Liver (tissue), 8 donors: ENCODE measurements at regions not wholly inside any gene's neighbourhood (a gene's known extent, or its start where the extent isn't known, plus 50 kb on each side); places are given as distances from the start of the nearest gene placed in this dataset.
"Not testable (repeated sequence)": the region's sequence is repeated elsewhere in the genome, so short reads cannot be mapped to it uniquely, and the experiment has no call there.

ENCODE experiments used
- DNase-seq: peaks from one replicate; pipeline ENCODE4 v3.0.0-alpha.2; 2017; ENCODE audit warnings: low spot score
- H3K27ac ChIP-seq, 2 donors: one replicate each; pipeline ENCODE4 v1.7.0; 2013; ENCODE audit warnings: inconsistent platforms in 2 of 2, low read length in 2 of 2, control low read depth in 1 of 2, low read depth in 1 of 2, mild to moderate bottlenecking in 1 of 2
- H3K27me3 ChIP-seq, 4 donors: one replicate each; pipeline versions ENCODE4 v1.6.1 to v1.7.0; 2013; ENCODE audit warnings: low read length in 3 of 4, inconsistent platforms in 1 of 4, mild to moderate bottlenecking in 1 of 4, moderate library complexity in 1 of 4; ENCODE audit not compliant: control insufficient read depth in 4 of 4, insufficient read depth in 4 of 4
- H3K36me3 ChIP-seq, 4 donors: one replicate each; pipeline versions ENCODE4 v1.6.1 to v1.7.0; 2013; ENCODE audit warnings: low read length in 3 of 4, mild to moderate bottlenecking in 3 of 4, low read depth in 1 of 4, moderate library complexity in 1 of 4; ENCODE audit not compliant: control insufficient read depth in 4 of 4, insufficient read depth in 3 of 4
- H3K4me1 ChIP-seq, 4 donors: one replicate each; pipeline versions ENCODE4 v1.6.1 to v1.7.0; 2013; ENCODE audit warnings: low read length in 3 of 4, mild to moderate bottlenecking in 3 of 4, moderate library complexity in 1 of 4; ENCODE audit not compliant: control insufficient read depth in 4 of 4, insufficient read depth in 4 of 4
- H3K4me3 ChIP-seq, 3 donors: one replicate each; pipeline versions ENCODE4 v1.6.1 to v1.7.0; 2013; ENCODE audit warnings: low read length in 3 of 3, control low read depth in 1 of 3, low read depth in 1 of 3, mild to moderate bottlenecking in 1 of 3
- H3K9ac ChIP-seq, 2 donors: one replicate each; pipeline ENCODE4 v1.7.0; 2013; ENCODE audit warnings: low read length in 2 of 2, mild to moderate bottlenecking in 2 of 2, moderate library complexity in 2 of 2, control low read depth in 1 of 2, low read depth in 1 of 2
- H3K9me3 ChIP-seq, 4 donors: one replicate each; pipeline versions ENCODE4 v1.6.1 to v1.7.0; 2013; ENCODE audit warnings: low read length in 3 of 4; ENCODE audit not compliant: control insufficient read depth in 4 of 4
- CTCF ChIP-seq: fragments of 150-350 bp; IDR thresholded peaks from 2 replicates; pipeline ENCODE4 v1.5.1; 2017; ENCODE audit warnings: improper control_type of control experiment, low read depth, low read length; ENCODE audit not compliant: missing input control
- GABPA ChIP-seq, 2 donors: IDR thresholded peaks in 1 of 2; conservative IDR thresholded peaks in 1 of 2; 2 replicates each; pipeline ENCODE4 v1.6.1; 2016; ENCODE audit warnings: antibody characterized with exemption in 2 of 2, mild to moderate bottlenecking in 1 of 2, moderate library complexity in 1 of 2
- HNF4A ChIP-seq, 2 donors: conservative IDR thresholded peaks; 2 replicates each; pipeline ENCODE4 v1.6.1; 2016; ENCODE audit warnings: antibody characterized with exemption in 2 of 2, mild to moderate bottlenecking in 2 of 2
- MAX ChIP-seq: IDR thresholded peaks from 2 replicates; pipeline ENCODE4 v1.6.1; 2016; ENCODE audit warnings: antibody characterized with exemption
- RAD21 ChIP-seq, 2 donors: IDR thresholded peaks; 2 replicates each; pipeline ENCODE4 v1.6.1; 2016; ENCODE audit warnings: antibody characterized with exemption in 2 of 2, mild to moderate bottlenecking in 2 of 2
- RXRA ChIP-seq, 2 donors: IDR thresholded peaks; 2 replicates each; pipeline ENCODE4 v1.6.1; 2017 to 2018; ENCODE audit warnings: antibody characterized with exemption in 2 of 2, mild to moderate bottlenecking in 1 of 2
- YY1 ChIP-seq: IDR thresholded peaks from 2 replicates; pipeline ENCODE4 v1.6.1; 2016; ENCODE audit warnings: antibody characterized with exemption, mild to moderate bottlenecking
- WGBS: extraction: QIAGEN DNeasy Blood & Tissue Kit; methylation state at CpG from one replicate; pipeline ENCODE4 v1.1.7; 2013; 5-methylcytosine and 5-hydroxymethylcytosine counted together
- donor health status: healthy.
- donor health status: healthy.
- donor health status: healthy.
- donor health status: healthy.
- donor health status: healthy.

- not testable (repeated sequence) for DNase-seq, H3K36me3 ChIP-seq, H3K9ac ChIP-seq, H3K9me3 ChIP-seq, H3K27ac ChIP-seq, H3K4me1 ChIP-seq, H3K27me3 ChIP-seq, H3K4me3 ChIP-seq
- peak; percentile 23 to 51 for TF ChIP-seq RAD21 (IDR thresholded peaks at IDR 0.05)
These were observed 1460.3 kb downstream of the RPIA start for GRCh38 chr2:90151805-90152204.

- H3K27me3 ChIP-seq, H3K36me3 ChIP-seq, H3K27ac ChIP-seq, H3K4me1 ChIP-seq, H3K9ac ChIP-seq, H3K4me3 ChIP-seq, H3K9me3 ChIP-seq, DNase-seq: not testable (repeated sequence)
- 84% methylated on average over 1 of the region's 1 CpG for WGBS
These were observed 1479.5 kb downstream of the RPIA start for GRCh38 chr2:90170978-90171377.

GRCh38 chr2:90173081-90173480 is 1481.6 kb downstream of the RPIA start:
- 56% methylated on average over 2 of the region's 2 CpGs for WGBS
- H3K9ac ChIP-seq, H3K9me3 ChIP-seq, H3K27ac ChIP-seq, DNase-seq, H3K4me3 ChIP-seq, H3K36me3 ChIP-seq, H3K27me3 ChIP-seq, H3K4me1 ChIP-seq: not testable (repeated sequence)

- not testable (repeated sequence) for H3K36me3 ChIP-seq, DNase-seq, H3K9ac ChIP-seq, H3K9me3 ChIP-seq, H3K4me3 ChIP-seq, H3K27me3 ChIP-seq, H3K27ac ChIP-seq, H3K4me1 ChIP-seq
- WGBS: 30% methylated on average over 3 of the region's 3 CpGs
These were observed 1488.1 kb downstream of the RPIA start for GRCh38 chr2:90179591-90179990.

GRCh38 chr2:90207454-90208058 is 1516.1 kb downstream of the RPIA start:
- no peak for DNase-seq
- no peak overlapping the region for H3K4me3 ChIP-seq
- TF ChIP-seq RXRA (IDR thresholded peaks at IDR 0.05) (no peak), MAX (no peak), GABPA (IDR thresholded peaks at IDR 0.05 in 1 of 2, conservative IDR thresholded peaks at IDR 0.05 in 1 of 2) (no peak), YY1 (no peak), CTCF (peak; percentile 41), HNF4A (conservative IDR thresholded peaks at IDR 0.05) (no peak), RAD21 (IDR thresholded peaks at IDR 0.05) (peak; percentile 65 to 75)

More at GRCh38 chr2:90207454-90208058, 1516.1 kb downstream of the RPIA start:
- WGBS: 19% methylated on average over 1 of the region's 1 CpG
- H3K27ac ChIP-seq: no peak overlapping the region
- no peaks in the 10 kb centered on the region for H3K27me3 ChIP-seq
- no peaks in the 10 kb centered on the region for H3K36me3 ChIP-seq
- no peaks in the 10 kb centered on the region for H3K9me3 ChIP-seq
- H3K4me1 ChIP-seq: no peaks in the 10 kb centered on the region
- no peak overlapping the region for H3K9ac ChIP-seq
